ENCODE measurements at regions not wholly inside any gene's neighbourhood (a gene's known extent, or its start where the extent isn't known, plus 50 kb on each side); places are given as distances from the start of the nearest gene placed in this dataset.

DNA sequence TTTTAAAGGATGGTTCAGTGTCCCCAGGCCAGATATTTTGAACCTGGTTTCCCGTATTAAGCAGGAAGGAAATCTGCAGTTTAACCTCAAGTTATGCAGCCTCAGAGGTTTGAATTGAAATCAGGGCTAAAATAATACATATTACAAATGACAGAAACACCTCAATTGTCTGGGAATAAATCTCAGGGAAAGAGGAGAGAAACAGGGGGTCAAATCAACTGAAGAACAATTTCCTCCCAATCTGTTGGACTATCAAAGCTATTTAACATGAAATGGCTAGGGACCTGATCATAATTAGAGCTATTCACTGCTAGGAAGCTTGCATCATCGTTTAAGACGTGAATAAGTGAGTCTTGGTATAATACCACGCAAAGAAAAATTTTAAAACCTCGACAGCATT lies 150.0 kb upstream of the ARHGAP28 start:
- TF ChIP-seq YY1 (IDR thresholded peaks at IDR 0.05; ENCODE audit: insufficient read depth, insufficient read length) (no peak), ZNF274 (IDR thresholded peaks at IDR 0.05; ENCODE audit: low read depth, low read length) (no peak), SUZ12 (IDR thresholded peaks at IDR 0.05; ENCODE audit: extremely low read depth, insufficient read depth, insufficient read length) (no peak)

Data from NT2/D1 (cell line).